SK-N-SH (cell line): ENCODE measurements at regions not wholly inside any gene's neighbourhood (a gene's known extent, or its start where the extent isn't known, plus 50 kb on each side); places are given as distances from the start of the nearest gene placed in this dataset.

Source experiments
- CTCF ChIA-PET: fragments of 300-600, 350-600 bp; formaldehyde crosslinking; extraction: SDS; loops from one replicate; lab custom pipeline; 2021; lab: Yijun Ruan, JAX
- POLR2A ChIA-PET: fragments of 350-600 bp; sonication (Branson Sonifier 250); formaldehyde crosslinking; extraction: SDS; loops from one replicate; lab custom pipeline; 2020; ENCODE audit warnings: antibody characterized with exemption, inconsistent platforms; lab: Yijun Ruan, JAX
- DNase-seq: peaks from one replicate; pipeline ENCODE4 v3.0.0; 2012
- H2AFZ ChIP-seq: fragments of 200-600 bp; sonication (generic); 2 replicates; pipeline ENCODE4 v1.8.1; 2016; ENCODE audit warnings: antibody characterized with exemption, mild to moderate bottlenecking, low read depth
- H3F3A ChIP-seq: fragments of 200-600 bp; sonication (generic); replicated peaks from 2 replicates; pipeline ENCODE3; 2016; ENCODE audit warnings: antibody characterized with exemption, mild to moderate bottlenecking; ENCODE audit not compliant: insufficient read depth
- H3K27ac ChIP-seq, 2 experiments: fragments of 200-500 bp in 1 of 2; fragments of 200-600 bp in 1 of 2; sonication (Bioruptor generic) in 1 of 2; sonication (generic), shearing (Covaris generic) in 1 of 2; 2 replicates each; pipeline versions ENCODE4 v1.5.1 to v1.6.1; 2014 to 2016; ENCODE audit warnings: low read depth in 2 of 2, inconsistent platforms in 1 of 2, low read length in 1 of 2, mild to moderate bottlenecking in 1 of 2, mixed read lengths in 1 of 2
- H3K27me3 ChIP-seq: fragments of 200-600 bp; sonication (generic), shearing (Covaris generic); 2 replicates; pipeline ENCODE4 v1.6.1; 2016; ENCODE audit warnings: mixed run types; ENCODE audit not compliant: insufficient read depth
- H3K36me3 ChIP-seq, 2 experiments: fragments of 200-500 bp in 1 of 2; fragments of 200-600 bp in 1 of 2; sonication (Bioruptor generic) in 1 of 2; sonication (generic) in 1 of 2; replicated peaks in 1 of 2; 2 replicates each; pipeline versions ENCODE3 to v1.5.1; 2014 to 2016; ENCODE audit warnings: low read length in 1 of 2, mild to moderate bottlenecking in 1 of 2; ENCODE audit not compliant: insufficient read depth in 2 of 2, control insufficient read depth in 1 of 2
- H3K4me1 ChIP-seq, 2 experiments: fragments of 200-500 bp in 1 of 2; fragments of 200-600 bp in 1 of 2; sonication (Bioruptor generic) in 1 of 2; sonication (generic), shearing (Covaris generic) in 1 of 2; 2 replicates each; pipeline versions ENCODE4 v1.5.1 to v1.6.1; 2014 to 2016; ENCODE audit warnings: low read depth in 1 of 2, low read length in 1 of 2, mixed run types in 1 of 2; ENCODE audit not compliant: insufficient read depth in 2 of 2, control insufficient read depth in 1 of 2
- H3K4me2 ChIP-seq: fragments of 200-600 bp; sonication (generic), shearing (Covaris generic); 2 replicates; pipeline ENCODE4 v1.6.1; 2017; ENCODE audit warnings: mixed run types
- H3K4me3 ChIP-seq, 2 experiments: fragments of 200-500 bp in 1 of 2; fragments of 200-600 bp in 1 of 2; sonication (Bioruptor generic) in 1 of 2; sonication (generic), shearing (Covaris generic) in 1 of 2; 2 replicates each; pipeline versions ENCODE4 v1.5.1 to v1.8.1; 2014 to 2016; ENCODE audit warnings: low read depth in 2 of 2, inconsistent platforms in 1 of 2, low read length in 1 of 2, mild to moderate bottlenecking in 1 of 2, mixed read lengths in 1 of 2, moderate library complexity in 1 of 2
- H3K79me2 ChIP-seq: fragments of 200-600 bp; sonication (generic); 2 replicates; pipeline ENCODE4 v1.8.1; 2017; ENCODE audit warnings: mild to moderate bottlenecking; ENCODE audit not compliant: insufficient read depth
- H3K9ac ChIP-seq: fragments of 200-600 bp; sonication (generic); 2 replicates; pipeline ENCODE4 v1.6.1; 2017; ENCODE audit warnings: mixed run types
- H3K9me2 ChIP-seq: fragments of 200-600 bp; sonication (generic); 2 replicates; pipeline ENCODE4 v1.6.1; 2017; ENCODE audit warnings: mixed run types
- H3K9me3 ChIP-seq: fragments of 200-600 bp; sonication (generic); 2 replicates; pipeline ENCODE4 v1.6.1; 2017; ENCODE audit warnings: mixed run types, mild to moderate bottlenecking, moderate library complexity
- H4K20me1 ChIP-seq: fragments of 200-600 bp; sonication (generic); 2 replicates; pipeline ENCODE4 v1.6.1; 2017; ENCODE audit warnings: mild to moderate bottlenecking, mixed run types; ENCODE audit not compliant: insufficient read depth
- CHD2 ChIP-seq: fragments of 150-350 bp; IDR thresholded peaks from 2 replicates; pipeline ENCODE4 v1.6.1; 2018; ENCODE audit warnings: low read length; ENCODE audit not compliant: partially characterized antibody
- EP300 ChIP-seq, 2 experiments: IDR thresholded peaks; 2 replicates each; pipeline versions ENCODE4 v1.4.0 to v1.6.1; 2012; ENCODE audit warnings: borderline replicate concordance in 1 of 2, low read depth in 1 of 2, low read length in 1 of 2
- FOSL2 ChIP-seq: IDR thresholded peaks from 2 replicates; pipeline ENCODE4 v1.4.0; 2012; ENCODE audit warnings: low read depth, mild to moderate bottlenecking, moderate library complexity, borderline replicate concordance
- GABPA ChIP-seq: IDR thresholded peaks from 2 replicates; pipeline ENCODE4 v1.4.0; 2012; ENCODE audit warnings: low read depth, mild to moderate bottlenecking
- GATA2 ChIP-seq: sonication (generic); formaldehyde crosslinking; IDR thresholded peaks from 2 replicates; pipeline ENCODE4 v1.5.0; 2020; ENCODE audit warnings: mild to moderate bottlenecking, missing genetic modification reagents
- JUND ChIP-seq: IDR thresholded peaks from 2 replicates; pipeline ENCODE4 v1.4.0; 2012
- NFIC ChIP-seq: IDR thresholded peaks from 2 replicates; pipeline ENCODE4 v1.4.0; 2012; ENCODE audit warnings: borderline replicate concordance
- NRF1 ChIP-seq: IDR thresholded peaks from 2 replicates; pipeline ENCODE4 v1.6.1; 2012; ENCODE audit warnings: low read depth, mild to moderate bottlenecking, low read length
- PBX3 ChIP-seq: IDR thresholded peaks from 2 replicates; pipeline ENCODE4; 2012
- POLR2AphosphoS5 ChIP-seq: IDR thresholded peaks from 2 replicates; pipeline ENCODE4 v1.6.1; 2012; ENCODE audit warnings: low read depth, low read length
- RFX5 ChIP-seq: IDR thresholded peaks from 2 replicates; pipeline ENCODE4 v1.6.1; 2012; ENCODE audit warnings: mild to moderate bottlenecking, improper control_type of control experiment, low read length
- SIN3A ChIP-seq: IDR thresholded peaks from 2 replicates; pipeline ENCODE4 v1.6.1; 2012; ENCODE audit warnings: low read depth, mild to moderate bottlenecking, low read length, moderate library complexity, borderline replicate concordance
- TAF1 ChIP-seq: IDR thresholded peaks from 2 replicates; pipeline ENCODE4 v1.6.1; 2012; ENCODE audit warnings: low read depth, mild to moderate bottlenecking, low read length, moderate library complexity, borderline replicate concordance
- TCF12 ChIP-seq: IDR thresholded peaks from 2 replicates; pipeline ENCODE4 v1.4.0; 2012
- YY1 ChIP-seq: IDR thresholded peaks from 2 replicates; pipeline ENCODE4 v1.4.0; 2012; ENCODE audit warnings: low read depth, mild to moderate bottlenecking
- ZBTB33 ChIP-seq: IDR thresholded peaks from 2 replicates; pipeline ENCODE4 v1.4.0; 2012; ENCODE audit warnings: low read depth, borderline replicate concordance
- WGBS: methylation state at CpG from one replicate; pipeline ENCODE4 v1.1.6; 2017; ENCODE audit warnings: low lambda C conversion rate; 5-methylcytosine and 5-hydroxymethylcytosine counted together
- TF ChIP-seq, protein P1 (sequence below): IDR thresholded peaks from 2 replicates; pipeline ENCODE4 v1.6.1; 2012; ENCODE audit warnings: mild to moderate bottlenecking, low read depth, low read length, moderate library complexity

DNA sequence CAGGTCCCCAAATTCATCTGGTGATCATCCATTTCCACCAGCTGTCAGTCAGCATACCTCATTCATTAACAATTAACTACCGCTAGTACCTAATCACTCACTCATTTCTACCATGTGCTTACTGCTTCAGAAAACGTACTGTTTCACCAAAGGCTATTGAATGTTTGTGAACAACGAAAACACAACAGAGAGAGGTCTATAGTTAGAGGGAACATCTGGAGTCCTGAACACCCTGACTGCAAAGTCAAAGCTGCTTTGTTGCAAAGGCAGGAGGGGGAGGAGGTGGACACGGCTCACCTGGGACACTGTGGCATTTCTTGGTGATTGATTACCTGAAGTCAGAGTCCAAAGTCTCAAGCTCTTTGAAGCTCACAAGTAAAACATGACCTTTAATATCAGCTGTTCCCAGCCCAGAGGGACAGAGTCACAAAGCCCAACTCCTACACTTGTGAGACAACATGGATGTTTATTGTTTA, 342.3 kb upstream of the ADARB2 start:
- H3K36me3 ChIP-seq: no peaks in the 10 kb centered on the region
- H3K9me3 ChIP-seq: peaks cover 4% of the 10 kb centered on the region; the same call in 1 of the 2 replicates
- H3K27ac ChIP-seq: no peak overlapping the region
- H3K4me1 ChIP-seq: no peaks in the 10 kb centered on the region
- H3K9ac ChIP-seq: no peak overlapping the region
- WGBS: 20% methylated on average over 4 of the region's 4 CpGs
- no peaks in the 10 kb centered on the region for H3K27me3 ChIP-seq
- no peak overlapping the region for H3K4me3 ChIP-seq
- H2AFZ ChIP-seq: no peak overlapping the region
- no peaks in the 10 kb centered on the region for H3K9me2 ChIP-seq
- H3F3A ChIP-seq: no peaks in the 10 kb centered on the region
- H3K4me2 ChIP-seq: no peak overlapping the region
- POLR2A ChIA-PET: no interaction called here
- TF ChIP-seq YY1 (no peak), NFIC (no peak), NRF1 (no peak), SIN3A (no peak), ZBTB33 (no peak), GABPA (no peak), POLR2AphosphoS5 (no peak), PBX3 (no peak), CHD2 (no peak), RFX5 (no peak)
- DNase-seq: no peak
- H4K20me1 ChIP-seq: no peaks in the 10 kb centered on the region
- H3K79me2 ChIP-seq: no peaks in the 10 kb centered on the region
- CTCF ChIA-PET: no interaction called here

DNA sequence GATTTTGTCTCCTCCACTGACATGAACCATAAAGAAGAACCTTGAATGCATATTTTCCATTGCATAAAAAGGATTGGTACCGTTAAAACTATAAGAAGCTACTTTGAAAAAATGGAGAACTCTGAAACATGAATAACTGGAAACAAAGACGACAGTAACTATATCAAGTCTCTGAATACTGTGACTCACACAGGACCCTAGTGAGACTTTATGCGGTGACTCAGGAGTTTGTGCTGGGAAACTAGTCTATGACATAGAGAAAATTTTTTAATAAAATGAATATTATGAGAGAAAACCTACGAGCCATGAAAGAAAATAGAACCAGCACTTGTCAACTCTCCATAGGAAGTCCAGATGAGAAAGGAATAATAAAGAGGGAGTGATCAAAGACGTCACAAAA, 339.9 kb upstream of the ADARB2 start:
- Histone ChIP-seq H2AFZ (no peak overlapping the region), H3K9ac (no peak overlapping the region), H3K9me3 (peaks cover 4% of the 10 kb centered on the region; the same call in 1 of the 2 replicates), H3K79me2 (no peaks in the 10 kb centered on the region), H3K4me3 (no peak overlapping the region), H3F3A (no peaks in the 10 kb centered on the region), H3K4me1 (no peaks in the 10 kb centered on the region), H3K9me2 (no peaks in the 10 kb centered on the region), H3K27me3 (no peaks in the 10 kb centered on the region), H4K20me1 (no peaks in the 10 kb centered on the region), H3K27ac (no peak overlapping the region), H3K4me2 (no peak overlapping the region), H3K36me3 (no peaks in the 10 kb centered on the region)
- no peak for DNase-seq
- ChIA-PET POLR2A (no interaction called here), CTCF (no interaction called here)
- 44% methylated on average over 5 of the region's 5 CpGs for WGBS
- TF ChIP-seq JUND (no peak), TCF12 (no peak), PBX3 (no peak), GATA2 (CRISPR knock-in tag) (no peak), TAF1 (no peak), EP300 (IDR thresholded peaks at IDR 0.05; ENCODE audit: borderline replicate concordance in 1 of 2, low read depth in 1 of 2, low read length in 1 of 2) (no peak), FOSL2 (no peak), NRF1 (no peak)
- TF ChIP-seq, protein P1, sequence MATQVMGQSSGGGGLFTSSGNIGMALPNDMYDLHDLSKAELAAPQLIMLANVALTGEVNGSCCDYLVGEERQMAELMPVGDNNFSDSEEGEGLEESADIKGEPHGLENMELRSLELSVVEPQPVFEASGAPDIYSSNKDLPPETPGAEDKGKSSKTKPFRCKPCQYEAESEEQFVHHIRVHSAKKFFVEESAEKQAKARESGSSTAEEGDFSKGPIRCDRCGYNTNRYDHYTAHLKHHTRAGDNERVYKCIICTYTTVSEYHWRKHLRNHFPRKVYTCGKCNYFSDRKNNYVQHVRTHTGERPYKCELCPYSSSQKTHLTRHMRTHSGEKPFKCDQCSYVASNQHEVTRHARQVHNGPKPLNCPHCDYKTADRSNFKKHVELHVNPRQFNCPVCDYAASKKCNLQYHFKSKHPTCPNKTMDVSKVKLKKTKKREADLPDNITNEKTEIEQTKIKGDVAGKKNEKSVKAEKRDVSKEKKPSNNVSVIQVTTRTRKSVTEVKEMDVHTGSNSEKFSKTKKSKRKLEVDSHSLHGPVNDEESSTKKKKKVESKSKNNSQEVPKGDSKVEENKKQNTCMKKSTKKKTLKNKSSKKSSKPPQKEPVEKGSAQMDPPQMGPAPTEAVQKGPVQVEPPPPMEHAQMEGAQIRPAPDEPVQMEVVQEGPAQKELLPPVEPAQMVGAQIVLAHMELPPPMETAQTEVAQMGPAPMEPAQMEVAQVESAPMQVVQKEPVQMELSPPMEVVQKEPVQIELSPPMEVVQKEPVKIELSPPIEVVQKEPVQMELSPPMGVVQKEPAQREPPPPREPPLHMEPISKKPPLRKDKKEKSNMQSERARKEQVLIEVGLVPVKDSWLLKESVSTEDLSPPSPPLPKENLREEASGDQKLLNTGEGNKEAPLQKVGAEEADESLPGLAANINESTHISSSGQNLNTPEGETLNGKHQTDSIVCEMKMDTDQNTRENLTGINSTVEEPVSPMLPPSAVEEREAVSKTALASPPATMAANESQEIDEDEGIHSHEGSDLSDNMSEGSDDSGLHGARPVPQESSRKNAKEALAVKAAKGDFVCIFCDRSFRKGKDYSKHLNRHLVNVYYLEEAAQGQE: no peak
